PC-3 (cell line): ENCODE measurements at regions not wholly inside any gene's neighbourhood (a gene's known extent, or its start where the extent isn't known, plus 50 kb on each side); places are given as distances from the start of the nearest gene placed in this dataset.

ENCODE experiments used
- EZH2 ChIP-seq: fragments of 300-600 bp; sonication (generic); IDR thresholded peaks from one replicate; pipeline ENCODE4 v1.6.1; 2017; ENCODE audit warnings: antibody characterized with exemption, mild to moderate bottlenecking, low read length; ENCODE audit not compliant: unreplicated experiment
- TF ChIP-seq, protein P1 (sequence below): fragments of 300-600 bp; sonication (generic); conservative IDR thresholded peaks from 2 replicates; pipeline ENCODE4 v1.5.1; 2017; ENCODE audit warnings: antibody characterized with exemption, low read depth, mild to moderate bottlenecking, low read length

DNA sequence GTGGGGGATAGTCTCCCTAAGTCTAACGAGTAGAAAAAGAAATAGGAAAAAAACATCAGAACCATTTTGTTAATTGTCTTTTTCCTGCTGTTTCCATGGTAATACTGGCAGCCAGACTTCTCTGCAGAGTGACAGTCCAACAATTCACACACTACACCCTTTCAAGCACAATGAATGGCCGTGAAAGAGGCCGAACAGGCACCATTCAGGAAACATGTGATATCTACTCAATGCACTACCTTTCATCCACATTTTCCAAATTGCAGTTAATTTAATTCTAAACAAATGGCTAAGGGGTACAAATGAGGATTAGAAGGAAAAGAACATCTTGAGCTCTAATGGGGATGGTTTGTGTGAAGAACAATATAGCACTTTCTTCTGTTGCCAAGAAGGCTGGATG is 358.5 kb upstream of the ANKRD30A start:
- TF ChIP-seq, protein P1, sequence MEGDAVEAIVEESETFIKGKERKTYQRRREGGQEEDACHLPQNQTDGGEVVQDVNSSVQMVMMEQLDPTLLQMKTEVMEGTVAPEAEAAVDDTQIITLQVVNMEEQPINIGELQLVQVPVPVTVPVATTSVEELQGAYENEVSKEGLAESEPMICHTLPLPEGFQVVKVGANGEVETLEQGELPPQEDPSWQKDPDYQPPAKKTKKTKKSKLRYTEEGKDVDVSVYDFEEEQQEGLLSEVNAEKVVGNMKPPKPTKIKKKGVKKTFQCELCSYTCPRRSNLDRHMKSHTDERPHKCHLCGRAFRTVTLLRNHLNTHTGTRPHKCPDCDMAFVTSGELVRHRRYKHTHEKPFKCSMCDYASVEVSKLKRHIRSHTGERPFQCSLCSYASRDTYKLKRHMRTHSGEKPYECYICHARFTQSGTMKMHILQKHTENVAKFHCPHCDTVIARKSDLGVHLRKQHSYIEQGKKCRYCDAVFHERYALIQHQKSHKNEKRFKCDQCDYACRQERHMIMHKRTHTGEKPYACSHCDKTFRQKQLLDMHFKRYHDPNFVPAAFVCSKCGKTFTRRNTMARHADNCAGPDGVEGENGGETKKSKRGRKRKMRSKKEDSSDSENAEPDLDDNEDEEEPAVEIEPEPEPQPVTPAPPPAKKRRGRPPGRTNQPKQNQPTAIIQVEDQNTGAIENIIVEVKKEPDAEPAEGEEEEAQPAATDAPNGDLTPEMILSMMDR = no peak
- no peak for TF ChIP-seq EZH2
